ENCODE measurements at regions not wholly inside any gene's neighbourhood (a gene's known extent, or its start where the extent isn't known, plus 50 kb on each side); places are given as distances from the start of the nearest gene placed in this dataset.

DNA sequence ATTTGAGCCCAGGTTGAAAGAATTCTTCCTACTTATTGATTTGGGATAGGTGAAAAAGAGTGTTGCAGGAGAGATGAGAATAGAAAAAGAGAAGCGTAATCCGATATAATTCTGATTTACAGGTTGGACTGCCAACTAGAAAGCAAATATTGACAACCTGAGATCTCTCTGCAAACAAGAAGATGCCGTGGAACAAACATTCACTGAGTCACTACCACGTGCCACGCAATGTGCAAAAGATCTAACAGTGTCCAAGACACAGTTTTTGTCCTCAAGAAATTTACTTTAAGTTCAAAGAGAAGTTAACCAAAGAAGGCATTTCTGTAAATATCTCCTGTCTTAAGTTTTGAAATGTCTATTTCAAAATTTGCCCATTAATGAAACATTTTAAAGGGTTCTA, 578.0 kb upstream of the ARID1B start:
- TF ChIP-seq POLR2A (IDR thresholded peaks at IDR 0.05; ENCODE audit: low read depth) (no peak), POLR2AphosphoS5 (IDR thresholded peaks at IDR 0.05) (no peak), EP300 (IDR thresholded peaks at IDR 0.05) (no peak)
- TF ChIP-seq, protein P1, sequence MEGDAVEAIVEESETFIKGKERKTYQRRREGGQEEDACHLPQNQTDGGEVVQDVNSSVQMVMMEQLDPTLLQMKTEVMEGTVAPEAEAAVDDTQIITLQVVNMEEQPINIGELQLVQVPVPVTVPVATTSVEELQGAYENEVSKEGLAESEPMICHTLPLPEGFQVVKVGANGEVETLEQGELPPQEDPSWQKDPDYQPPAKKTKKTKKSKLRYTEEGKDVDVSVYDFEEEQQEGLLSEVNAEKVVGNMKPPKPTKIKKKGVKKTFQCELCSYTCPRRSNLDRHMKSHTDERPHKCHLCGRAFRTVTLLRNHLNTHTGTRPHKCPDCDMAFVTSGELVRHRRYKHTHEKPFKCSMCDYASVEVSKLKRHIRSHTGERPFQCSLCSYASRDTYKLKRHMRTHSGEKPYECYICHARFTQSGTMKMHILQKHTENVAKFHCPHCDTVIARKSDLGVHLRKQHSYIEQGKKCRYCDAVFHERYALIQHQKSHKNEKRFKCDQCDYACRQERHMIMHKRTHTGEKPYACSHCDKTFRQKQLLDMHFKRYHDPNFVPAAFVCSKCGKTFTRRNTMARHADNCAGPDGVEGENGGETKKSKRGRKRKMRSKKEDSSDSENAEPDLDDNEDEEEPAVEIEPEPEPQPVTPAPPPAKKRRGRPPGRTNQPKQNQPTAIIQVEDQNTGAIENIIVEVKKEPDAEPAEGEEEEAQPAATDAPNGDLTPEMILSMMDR (IDR thresholded peaks at IDR 0.05), result no peak

Measured in esophagus muscularis mucosa (tissue), 4 donors.